ENCODE measurements at regions not wholly inside any gene's neighbourhood (a gene's known extent, or its start where the extent isn't known, plus 50 kb on each side); places are given as distances from the start of the nearest gene placed in this dataset.

DNA sequence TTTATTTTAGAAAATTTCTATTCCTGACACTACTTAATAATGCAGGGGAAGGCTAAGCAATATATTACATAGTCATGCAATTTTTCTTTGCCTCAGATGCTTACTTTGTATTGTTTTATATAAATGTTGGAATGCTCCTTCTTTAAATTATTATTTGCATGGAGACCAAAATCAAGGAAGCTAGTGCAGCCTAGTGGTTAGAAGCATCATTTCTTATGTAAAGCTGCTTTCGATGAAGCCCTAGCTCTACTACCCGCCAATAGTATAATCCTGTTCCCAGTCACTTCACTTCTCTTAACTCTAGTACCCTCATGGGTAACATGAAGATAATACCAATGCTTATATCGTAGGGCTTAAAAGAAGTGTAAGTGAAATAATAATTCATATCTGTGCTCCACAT lies 198.9 kb downstream of the LRATD1 start:
- no peak for DNase-seq

DNA sequence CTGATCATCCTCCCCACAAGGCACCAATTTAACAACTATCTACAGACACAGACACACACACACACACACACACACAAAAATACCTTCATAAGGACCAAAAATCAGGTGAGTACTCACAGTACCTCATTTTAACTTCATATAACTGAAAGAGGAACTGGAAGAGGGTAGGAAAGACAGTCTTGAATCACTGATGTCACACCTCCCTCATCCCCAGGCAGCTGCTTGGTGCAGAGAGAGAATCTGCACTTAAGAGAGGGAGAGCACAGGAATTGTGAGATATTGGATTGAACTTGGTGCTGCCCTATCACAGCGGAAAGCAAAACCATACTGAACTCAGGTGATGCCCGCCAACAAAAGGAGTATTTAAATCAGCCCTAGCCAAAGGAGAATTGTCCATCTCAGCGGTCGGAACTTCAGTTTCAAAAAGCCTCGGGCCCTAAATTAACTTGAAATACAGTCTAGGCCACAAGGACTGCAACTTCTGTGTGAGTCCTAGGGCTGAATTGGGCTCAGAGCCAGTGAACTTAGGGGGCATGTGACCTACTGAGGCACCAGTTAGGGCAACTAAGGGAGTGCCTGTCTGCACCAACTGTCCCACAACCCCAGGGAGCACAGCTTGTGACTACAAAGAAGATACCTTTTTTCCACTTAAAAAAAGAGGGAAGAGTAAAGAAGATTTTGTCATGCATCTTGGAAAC lies 211.1 kb downstream of the LRATD1 start:
- no peak for DNase-seq

DNA sequence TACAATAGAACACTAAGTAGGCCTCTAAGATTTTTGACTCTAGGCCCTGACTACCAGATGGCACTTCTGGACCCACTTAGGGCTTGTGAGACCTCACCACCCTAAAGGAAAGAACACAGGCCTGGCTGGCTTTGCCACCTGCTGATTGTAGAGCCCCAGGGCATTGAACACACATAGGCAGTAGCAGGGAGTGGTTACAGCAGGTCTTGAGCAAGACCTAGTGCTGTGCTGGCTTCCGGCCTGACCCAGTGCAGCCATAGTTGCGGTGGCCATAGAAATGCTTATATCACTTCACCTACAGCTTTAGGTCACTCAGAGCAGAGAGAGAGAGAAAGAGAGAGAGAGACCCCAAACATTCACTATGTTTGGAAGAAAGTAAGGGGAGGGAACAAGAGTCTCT lies 223.2 kb downstream of the LRATD1 start:
- DNase-seq = no peak

DNA sequence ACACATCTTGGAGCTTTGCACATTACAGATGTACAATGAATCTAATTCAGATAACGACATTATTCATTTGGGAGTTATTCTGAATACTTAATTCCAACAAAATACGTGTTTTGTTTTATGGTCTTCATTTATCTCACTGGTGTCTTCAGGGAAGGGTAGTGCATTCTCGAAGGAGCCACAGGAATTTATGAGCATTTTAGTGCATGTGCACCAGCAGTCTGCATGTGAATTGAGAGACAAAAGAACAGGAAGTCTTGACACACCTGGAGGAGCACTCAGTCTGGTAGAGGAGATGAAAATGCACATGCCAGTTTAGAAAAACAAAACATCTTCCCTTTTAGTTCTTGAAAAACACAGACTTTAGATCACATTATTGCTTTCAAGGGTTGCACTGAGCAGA lies 228.7 kb downstream of the LRATD1 start:
- no peak for DNase-seq

DNA sequence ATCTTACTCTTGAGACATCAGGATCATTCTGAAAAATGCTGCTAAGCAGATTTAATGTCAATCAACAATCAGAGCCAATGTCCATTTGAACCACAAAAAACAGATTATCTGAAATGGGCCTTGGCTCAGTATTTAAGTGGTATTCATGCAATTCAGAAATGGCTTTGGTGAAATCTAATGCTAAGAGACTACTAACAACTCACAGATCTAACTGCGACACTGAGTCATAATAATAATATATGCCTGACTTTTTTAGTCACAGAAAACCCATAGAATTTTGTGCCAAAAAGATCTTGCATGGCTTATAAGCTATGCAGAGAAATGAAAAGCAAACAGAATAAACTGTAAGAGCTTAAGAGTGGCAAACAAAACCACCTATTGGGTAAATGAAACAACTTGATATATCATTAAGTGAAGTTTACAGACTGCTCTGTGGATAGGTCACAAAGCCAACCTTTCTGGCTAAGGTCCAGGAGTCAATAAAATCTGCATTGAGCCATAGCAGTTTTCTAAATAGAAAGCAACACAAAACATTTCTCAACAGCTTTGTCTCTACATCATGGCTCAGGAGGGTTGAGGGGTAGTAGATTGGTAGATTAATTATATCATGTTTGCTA lies 234.3 kb downstream of the LRATD1 start:
- no peak for DNase-seq

DNA sequence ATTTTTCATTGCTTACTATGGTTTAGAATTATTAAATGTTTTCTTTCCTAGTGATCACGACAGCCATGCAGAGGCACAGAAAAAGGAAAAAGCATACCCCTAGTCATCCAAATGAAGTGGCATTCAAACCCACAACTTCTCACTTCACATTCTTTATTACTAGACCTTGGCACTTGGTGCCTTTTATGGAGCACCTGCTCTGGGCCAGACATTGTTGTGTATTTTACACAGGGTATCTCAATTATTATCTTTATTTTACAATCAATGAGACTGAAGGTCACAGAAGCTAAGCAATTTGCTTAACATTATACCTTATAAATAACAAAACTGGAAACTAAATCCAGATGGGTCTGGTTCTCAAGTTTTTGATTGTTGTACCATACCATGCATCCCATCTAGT lies 235.3 kb downstream of the LRATD1 start:
- DNase-seq = no peak

DNA sequence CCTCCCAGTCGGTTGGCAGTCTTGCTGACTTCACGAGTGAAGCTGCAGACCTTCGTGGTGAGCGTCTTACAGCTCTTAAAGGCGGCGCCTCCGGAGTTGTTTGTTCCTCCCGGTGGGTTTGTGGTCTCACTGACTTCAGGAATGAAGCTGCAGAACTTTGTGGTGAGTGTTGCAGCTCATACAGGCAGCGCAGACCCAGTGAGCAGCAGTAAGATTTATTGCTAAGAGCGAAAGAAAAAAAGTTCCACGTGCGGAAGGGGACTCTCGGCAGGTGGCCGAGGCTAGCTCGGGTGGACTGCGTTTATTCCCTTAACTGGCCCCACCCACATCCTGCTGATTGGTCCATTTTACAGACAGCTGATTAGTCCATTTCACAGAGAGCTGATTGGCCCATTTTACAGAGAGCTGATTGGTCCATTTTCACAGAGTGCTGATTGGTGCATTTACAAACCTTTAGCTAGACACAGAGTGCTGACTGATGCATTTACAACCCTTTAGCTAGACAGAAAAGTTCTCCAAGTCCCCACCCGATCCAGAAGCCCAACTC lies 240.3 kb downstream of the LRATD1 start:
- DNase-seq = no peak

DNA sequence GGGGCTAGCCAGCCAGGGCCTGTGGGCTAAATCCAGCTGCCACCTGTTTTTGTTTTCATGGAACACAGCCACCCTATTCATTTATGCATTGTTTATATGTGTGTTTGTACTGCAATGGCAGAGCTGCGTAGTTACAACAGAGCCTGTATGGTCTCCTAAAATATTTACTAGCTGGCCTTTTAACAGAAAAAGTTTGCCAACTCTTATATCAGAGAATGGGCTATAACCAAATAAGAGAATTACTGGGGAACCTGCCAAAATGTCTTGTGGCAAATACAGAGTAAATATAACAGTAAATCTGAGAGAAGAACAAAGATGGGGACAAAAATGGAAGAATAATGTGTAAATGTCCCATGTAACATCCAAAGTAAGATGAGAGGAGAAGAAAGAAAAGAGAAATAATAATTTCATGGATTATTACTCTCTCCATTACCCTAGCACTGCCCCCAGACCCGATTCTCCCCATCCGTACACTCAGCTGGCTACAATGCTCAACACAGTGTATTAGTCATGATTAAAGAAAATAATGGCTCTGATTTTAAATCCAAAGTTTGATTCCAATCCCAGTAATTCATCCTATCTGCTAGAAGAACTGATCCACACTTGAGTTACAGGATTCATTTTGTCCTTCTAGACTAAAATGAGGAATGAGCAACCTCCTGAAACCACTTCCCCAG lies 249.3 kb downstream of the LRATD1 start:
- no peak for DNase-seq

DNA sequence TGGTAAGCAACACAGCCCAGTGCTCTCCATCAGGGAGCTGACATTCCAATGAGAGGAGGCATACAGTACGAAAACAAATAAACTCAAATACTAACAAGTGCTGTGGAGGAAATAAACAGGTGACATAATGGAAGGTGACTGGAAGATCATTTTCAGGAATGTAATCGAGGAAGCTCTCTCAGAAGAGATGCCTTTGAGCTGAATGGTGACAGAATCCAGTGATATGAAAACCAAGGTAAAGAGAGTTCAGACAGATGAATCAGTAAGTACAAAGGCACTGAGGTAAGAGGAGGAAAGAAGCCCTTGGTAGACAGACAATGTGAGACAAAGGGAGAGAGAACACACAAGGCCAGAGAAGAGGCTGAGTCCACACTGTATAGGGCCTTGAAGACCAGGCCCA lies 252.1 kb downstream of the LRATD1 start:
- no peak for DNase-seq

DNA sequence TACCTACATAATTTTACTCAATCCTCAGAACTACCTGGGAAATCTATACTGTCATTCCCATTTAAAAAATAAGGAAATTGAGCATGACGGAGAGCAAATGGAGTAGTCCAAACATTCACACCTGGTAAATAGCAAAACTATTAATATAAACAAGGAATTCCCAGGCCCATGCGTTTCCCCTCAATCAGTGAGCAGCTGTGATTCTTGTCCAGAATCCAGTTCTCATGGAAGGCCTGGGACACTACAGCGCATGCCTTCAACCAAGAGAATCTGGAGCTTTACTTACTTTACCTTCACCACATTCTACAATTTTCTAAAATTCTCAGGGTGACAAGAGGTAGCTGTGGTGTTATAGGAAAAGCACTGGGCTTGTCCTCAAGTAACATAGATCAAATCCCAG lies 259.0 kb downstream of the LRATD1 start:
- DNase-seq = no peak

DNA sequence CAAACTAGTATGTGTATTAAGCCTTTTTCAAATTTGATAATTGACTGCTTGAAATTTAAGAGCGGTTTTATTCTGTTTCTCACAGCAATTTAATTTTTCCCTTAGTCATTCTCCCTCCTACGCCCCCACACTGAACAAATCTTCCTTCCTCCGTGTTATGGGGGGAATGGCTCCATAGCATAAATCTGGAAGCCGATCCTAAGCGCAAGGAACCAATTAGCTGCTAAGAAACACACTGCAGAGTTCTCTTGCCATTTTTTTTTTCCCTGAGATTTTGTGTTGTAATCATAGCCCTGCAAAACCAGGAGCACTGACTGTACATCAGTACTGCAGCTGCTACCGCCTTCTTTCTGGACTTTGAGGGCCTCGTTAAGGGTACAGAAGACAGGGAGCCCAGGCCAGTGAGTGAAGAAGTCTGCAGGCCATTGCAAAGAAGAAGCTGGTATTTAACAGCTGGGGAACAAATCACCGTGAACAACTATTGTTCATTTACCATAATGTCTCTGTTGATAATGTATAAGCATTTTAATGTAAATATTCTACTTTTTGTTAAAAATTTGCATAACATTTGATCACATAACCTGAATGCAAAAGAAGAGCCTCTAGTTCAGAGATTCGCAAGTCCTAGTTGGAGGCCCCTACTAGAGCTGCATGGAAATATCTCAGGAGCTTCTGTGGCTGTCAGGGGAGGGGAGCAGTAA lies 264.0 kb downstream of the LRATD1 start:
- no peak for DNase-seq

DNA sequence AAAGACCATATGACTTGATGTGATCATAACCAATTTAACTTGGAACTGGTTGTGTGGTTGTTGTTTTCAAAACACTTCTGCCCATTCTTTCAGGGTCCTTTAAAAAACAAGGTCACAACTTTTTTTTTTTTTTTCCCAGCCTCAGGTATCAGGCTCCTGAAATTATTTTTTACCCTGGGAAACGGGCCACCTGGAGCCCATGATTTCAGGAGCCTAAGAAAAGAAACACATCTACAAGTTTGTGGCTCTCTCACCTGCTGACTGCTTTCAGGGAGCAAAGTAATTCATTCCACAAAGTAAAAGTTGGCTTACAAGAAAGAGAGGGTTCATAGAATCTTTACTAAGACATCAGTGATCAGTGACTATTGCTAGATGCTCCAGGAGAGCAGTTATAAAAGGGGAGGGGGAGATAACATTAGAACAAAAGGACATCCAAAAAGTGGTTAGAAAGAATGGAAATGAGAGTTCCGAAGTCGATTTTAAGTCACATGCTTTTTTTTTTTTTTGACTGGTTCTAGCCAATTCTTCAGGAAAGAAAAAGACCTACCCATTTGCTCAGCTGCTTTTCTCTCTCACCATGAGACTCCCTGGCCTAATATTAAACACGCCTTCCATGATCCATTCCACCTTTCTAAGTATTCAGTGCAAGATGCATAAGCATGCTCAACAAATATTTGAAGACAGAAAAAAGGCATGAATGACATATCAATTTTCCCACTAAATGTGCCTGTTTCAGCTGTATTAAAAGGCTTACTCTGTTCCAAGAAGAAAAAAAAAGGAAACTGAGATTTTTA lies 267.3 kb downstream of the LRATD1 start:
- no peak for DNase-seq

DNA sequence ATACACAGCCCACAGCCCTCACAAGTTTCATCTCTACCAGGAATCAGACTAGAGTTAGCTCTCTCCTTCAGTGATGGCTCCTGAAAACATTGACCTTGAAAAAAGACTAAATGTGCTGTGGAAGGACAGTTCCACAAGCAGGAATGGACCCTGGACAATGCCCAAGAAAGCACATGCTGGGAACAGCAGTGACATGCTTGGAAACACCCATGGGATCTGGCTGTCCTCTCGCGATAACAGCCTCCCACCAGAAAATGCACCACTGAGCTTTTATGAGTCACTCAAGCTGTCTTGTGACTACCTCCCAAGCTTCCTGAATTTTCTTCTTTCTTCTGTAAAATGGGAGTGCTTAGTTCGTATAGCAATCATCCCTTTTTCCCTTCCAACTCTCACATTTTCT lies 269.2 kb downstream of the LRATD1 start:
- DNase-seq = no peak

DNA sequence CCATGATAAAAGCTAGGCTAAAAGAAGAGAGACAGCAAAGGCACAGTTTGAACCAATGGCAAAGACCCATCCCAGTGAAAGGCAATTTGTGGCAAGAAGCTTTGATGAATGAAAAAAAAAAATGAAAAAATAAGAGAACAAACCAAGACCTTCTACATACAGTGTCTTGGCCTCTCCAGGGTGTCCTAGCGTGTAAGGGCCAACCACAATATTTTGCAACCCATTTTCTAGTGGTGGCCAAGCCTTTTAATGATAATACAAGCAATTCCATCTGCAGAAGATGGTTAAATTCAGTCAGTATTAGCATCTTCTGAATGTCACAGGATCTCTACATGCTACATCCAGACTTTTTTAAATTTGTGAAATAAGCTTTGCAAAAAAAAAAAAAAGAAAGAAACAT lies 270.4 kb downstream of the LRATD1 start:
- no peak for DNase-seq

DNA sequence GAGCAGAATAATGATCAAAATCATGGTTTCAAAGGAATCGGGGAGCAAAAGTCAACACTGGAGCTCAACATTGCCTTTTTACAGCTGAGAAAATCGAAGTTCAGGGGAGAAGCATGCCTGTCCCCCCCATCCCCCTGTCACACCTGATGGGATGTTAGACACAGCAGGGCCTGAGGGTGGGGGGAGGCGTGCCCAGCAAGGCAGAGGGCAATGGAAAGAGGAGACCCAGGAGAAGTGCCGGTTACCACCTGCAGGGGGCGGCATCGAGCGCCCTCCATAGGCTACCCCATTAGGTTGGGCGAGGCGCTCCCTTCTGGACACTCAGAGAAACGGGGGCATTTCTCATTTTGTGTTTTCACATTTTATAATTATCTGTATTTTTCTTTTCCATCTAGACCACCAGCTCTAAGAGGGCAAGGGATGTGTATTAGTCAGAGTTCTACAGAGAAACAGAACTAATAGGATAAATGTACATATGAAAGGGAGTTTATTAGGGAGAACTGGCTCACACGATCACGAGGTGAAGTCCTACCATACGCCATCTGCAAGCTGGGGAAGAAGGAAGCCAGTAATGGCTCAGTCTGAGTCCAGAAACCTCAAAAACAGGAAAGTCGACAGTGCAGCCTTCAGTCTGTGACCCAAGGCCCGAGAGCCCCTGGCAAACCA lies 271.3 kb downstream of the LRATD1 start:
- DNase-seq = peak; percentile 73 to 76

DNA sequence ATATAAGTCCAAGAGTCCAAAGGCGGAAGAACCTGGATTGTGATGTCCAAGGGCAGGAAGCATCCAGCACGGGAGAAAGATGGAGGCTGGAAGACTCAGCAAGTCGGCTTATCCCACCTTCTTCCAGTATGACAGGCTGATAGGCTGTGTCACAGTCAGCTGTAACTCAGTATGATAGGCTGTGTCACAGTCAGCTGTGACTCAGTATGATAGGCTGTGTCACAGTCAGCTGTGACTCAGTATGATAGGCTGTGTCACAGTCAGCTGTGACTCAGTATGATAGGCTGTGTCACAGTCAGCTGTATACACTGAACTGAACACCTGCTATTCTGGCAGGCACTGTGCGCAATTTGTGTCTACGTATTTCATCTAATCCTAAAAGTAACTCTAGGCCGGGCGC lies 271.9 kb downstream of the LRATD1 start:
- peak; percentile 21 to 33 for DNase-seq

DNA sequence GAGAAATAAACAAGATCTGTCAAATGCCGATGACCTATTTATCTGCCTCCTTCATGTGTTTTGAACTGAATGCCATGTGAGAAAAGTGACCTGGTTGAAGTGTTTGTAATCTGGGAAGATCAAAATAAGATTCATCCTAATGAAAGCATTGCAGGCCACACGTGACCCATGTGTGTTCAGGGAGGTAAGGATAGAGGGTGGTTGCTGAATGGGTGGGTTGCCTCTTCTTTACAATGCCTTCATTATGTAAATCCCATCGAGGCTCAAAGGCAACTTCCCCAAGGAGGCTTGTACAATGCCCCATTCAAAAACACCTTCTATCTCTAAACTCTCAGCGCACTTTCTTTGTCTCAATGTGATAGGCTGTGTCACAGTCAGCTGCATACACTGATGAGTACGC lies 273.1 kb downstream of the LRATD1 start:
- DNase-seq = no peak

DNA sequence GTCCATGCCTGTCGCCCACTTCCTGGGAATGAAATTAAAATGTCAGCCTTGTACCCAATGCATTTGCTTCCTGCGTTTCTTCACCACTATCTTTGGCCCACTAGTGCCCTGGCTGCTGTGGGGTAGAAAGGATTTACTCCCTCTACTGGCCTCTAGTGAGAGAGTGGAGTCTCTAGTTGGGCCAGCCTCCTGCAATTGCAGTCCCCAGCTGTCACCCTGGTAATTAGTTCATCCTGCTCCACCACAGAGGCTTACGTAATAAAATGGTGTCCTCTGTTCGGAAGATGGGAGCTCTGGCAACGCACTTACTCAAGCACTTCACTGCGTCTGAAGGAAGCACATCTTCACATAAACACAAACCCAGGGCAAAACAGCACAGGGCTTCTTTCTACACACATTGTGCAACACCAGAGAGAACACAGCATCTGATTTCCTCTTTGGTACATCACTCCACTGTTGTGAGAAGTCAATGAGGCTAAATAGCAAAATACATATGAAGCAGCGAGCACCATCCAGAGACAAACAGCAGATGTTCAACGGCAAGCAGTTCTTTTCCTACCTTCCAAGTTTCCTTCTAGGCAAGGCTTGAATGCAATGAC lies 274.6 kb downstream of the LRATD1 start:
- DNase-seq = no peak

DNA sequence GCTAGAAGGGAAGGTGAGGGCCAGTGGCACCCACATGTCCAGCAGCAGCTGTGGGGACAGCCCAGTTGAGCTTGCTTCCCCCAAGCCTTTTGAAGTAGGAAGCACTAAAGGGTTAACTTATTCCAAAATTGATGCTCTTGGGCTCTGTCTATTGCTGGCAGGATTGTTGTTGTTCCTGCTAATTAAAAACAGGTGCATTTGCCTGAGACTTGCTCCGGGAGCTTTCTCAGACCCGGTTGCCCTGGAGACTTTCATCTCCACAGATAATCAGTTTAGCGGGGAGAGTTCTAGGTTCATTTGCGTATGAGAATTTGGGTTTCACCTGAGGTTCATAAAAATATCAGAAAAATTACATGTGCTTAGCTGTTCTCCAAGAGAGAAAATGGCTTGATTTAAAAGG lies 277.3 kb downstream of the LRATD1 start:
- no peak for DNase-seq

DNA sequence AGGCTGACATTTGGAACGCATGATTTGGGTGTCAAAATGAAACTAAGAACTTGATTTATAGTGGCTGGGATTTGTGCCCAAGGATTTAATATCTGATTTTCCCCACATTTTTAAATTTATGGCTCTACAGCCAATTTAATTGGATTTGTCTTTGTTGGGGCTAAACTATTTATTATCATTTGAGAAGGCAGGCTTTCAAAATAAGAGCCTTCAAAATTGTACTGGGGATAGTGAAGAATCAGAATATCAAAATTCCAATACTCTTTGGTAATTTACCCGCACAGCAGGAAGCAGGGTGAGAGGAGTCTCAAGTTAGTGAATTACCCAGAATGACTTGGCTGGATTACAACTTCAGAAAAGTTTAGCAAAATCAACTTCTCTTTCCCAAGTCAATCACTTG lies 278.1 kb downstream of the LRATD1 start:
- no peak for DNase-seq

DNA sequence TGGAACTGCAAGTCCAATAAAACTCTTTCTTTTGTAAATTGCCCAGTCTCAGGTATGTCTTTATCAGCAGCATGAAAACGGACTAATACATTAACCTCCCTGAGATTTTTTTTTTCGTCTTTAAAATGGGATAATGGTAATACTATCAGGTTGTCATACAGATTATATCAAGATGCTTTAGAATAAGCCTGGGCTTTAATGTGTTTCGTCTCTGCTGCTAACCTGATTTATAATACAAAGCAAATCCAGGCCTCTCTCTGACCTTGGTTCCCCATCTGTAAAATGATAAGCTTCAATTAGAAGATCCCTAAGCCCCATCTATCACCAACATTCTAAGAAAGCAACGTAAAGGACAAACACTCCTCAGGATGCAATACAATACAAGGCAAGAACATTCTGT lies 283.5 kb downstream of the LRATD1 start:
- no peak for DNase-seq
